Hematopoietic multipotent progenitor cell (in vitro differentiated cells): ENCODE measurements at regions not wholly inside any gene's neighbourhood (a gene's known extent, or its start where the extent isn't known, plus 50 kb on each side); places are given as distances from the start of the nearest gene placed in this dataset.

ENCODE experiments used
- DNase-seq, 3 donors: peaks; one replicate each; pipeline ENCODE4 v3.0.0-alpha.2; 2011 to 2015; ENCODE audit warnings: low read depth in 2 of 3, low spot score in 2 of 3

GRCh38 chr10:83346266-83346910 lies 792.9 kb upstream of the GHITM start:
- no peak for DNase-seq

- DNase-seq = no peak
These were observed 786.7 kb upstream of the GHITM start for GRCh38 chr10:83352588-83352987.

GRCh38 chr10:83354456-83354855 lies 784.9 kb upstream of the GHITM start:
- no peak for DNase-seq

- no peak for DNase-seq
These were observed 782.3 kb upstream of the GHITM start for GRCh38 chr10:83357004-83357403.

GRCh38 chr10:83357627-83358026 lies 781.7 kb upstream of the GHITM start:
- no peak for DNase-seq

GRCh38 chr10:83367036-83367435 lies 772.3 kb upstream of the GHITM start:
- DNase-seq = no peak

- no peak for DNase-seq
These were observed 767.4 kb upstream of the GHITM start for GRCh38 chr10:83371696-83372490.

GRCh38 chr10:83372646-83373045 lies 766.7 kb upstream of the GHITM start:
- no peak for DNase-seq

- DNase-seq = no peak
These were observed 765.6 kb upstream of the GHITM start for GRCh38 chr10:83373671-83374070.

GRCh38 chr10:83374741-83375140 lies 764.6 kb upstream of the GHITM start:
- DNase-seq = no peak

- DNase-seq = no peak
These were observed 764.0 kb upstream of the GHITM start for GRCh38 chr10:83375274-83375673.

GRCh38 chr10:83397806-83398205 lies 741.5 kb upstream of the GHITM start:
- DNase-seq = no peak

- DNase-seq = no peak
These were observed 728.7 kb upstream of the GHITM start for GRCh38 chr10:83410570-83410969.

GRCh38 chr10:83425306-83425705 lies 714.0 kb upstream of the GHITM start:
- no peak for DNase-seq

- DNase-seq = no peak
These were observed 712.2 kb upstream of the GHITM start for GRCh38 chr10:83427101-83427500.

- DNase-seq = no peak
These were observed 706.9 kb upstream of the GHITM start for GRCh38 chr10:83432261-83433045.

- DNase-seq = no peak
These were observed 705.6 kb upstream of the GHITM start for GRCh38 chr10:83433705-83434104.

- DNase-seq = no peak
These were observed 691.3 kb upstream of the GHITM start for GRCh38 chr10:83448013-83448412.

- no peak for DNase-seq
These were observed 680.7 kb upstream of the GHITM start for GRCh38 chr10:83458611-83459010.

- no peak for DNase-seq
These were observed 680.2 kb upstream of the GHITM start for GRCh38 chr10:83459124-83459523.

GRCh38 chr10:83469728-83470331 lies 669.5 kb upstream of the GHITM start:
- no peak for DNase-seq
